GM18505 (cell line): ENCODE measurements at regions not wholly inside any gene's neighbourhood (a gene's known extent, or its start where the extent isn't known, plus 50 kb on each side); places are given as distances from the start of the nearest gene placed in this dataset.

Experiments used
- ATAC-seq: cut with Tn5 transposase; IDR thresholded peaks from one replicate; pipeline ENCODE4 v1.9.1; 2021; ENCODE audit not compliant: unreplicated experiment
- POLR2A ChIP-seq: IDR thresholded peaks from 4 replicates; pipeline ENCODE4 v1.6.1; 2011; ENCODE audit warnings: borderline replicate concordance; ENCODE audit not compliant: insufficient read depth, insufficient read length; ENCODE audit errors: extremely low read depth

DNA sequence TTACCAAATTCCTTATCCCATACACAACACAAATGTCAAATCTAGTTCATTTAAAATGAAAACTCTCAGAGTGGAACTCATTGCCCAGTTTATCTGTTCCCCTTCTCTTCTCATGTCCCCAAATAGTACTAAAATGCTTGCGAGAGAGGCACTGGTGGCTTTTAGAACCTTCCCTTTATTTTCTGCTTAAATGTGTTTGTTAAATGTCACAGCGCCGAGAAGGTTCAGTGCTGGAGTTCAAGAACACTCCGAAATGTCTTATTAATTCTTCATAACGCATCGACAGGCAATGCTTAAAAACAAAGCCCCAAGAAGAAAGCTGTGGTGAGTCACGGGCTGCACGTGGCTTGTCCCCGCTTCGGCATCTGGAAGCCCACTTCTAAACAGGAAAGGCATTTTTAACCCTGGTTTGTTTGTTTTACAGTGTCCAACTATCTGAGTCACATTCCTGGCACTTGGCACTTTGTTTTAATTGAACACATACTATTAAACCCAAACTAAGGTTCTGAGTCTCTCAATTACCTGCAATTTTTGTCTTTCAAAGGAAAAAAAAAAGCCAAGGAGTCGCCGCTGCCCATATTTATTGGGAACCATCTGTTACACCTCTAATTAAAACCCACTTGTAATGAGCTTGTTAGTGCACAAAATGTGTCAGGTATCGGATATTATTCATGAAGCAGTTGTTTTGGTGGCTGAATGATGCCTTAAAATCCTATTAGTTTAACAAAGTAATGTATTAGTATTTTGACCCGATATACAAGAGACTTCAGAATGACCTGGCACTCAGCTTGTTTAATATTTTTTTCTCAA is 49.9 kb upstream of the MGMT start:
- ATAC-seq: no peak
- TF ChIP-seq POLR2A: no peak
